CD14-positive monocyte (primary cell): ENCODE measurements at regions not wholly inside any gene's neighbourhood (a gene's known extent, or its start where the extent isn't known, plus 50 kb on each side); places are given as distances from the start of the nearest gene placed in this dataset.

ENCODE experiments used
- DNase-seq, 3 donors: peaks; one replicate each; pipeline ENCODE4 v3.0.0-alpha.2; 2011 to 2022
- H2AFZ ChIP-seq: 2 replicates; pipeline ENCODE4 v1.6.0; 2012; ENCODE audit warnings: mild to moderate bottlenecking, low read depth, low read length, inconsistent platforms; ENCODE audit not compliant: insufficient read depth, poor library complexity, severe bottlenecking
- H3K27ac ChIP-seq, 2 donors: 1 replicate in 1 of 2; 2 replicates in 1 of 2; pipeline ENCODE4 v1.5.1; 2012 to 2013; ENCODE audit warnings: low read length in 2 of 2, control low read depth in 1 of 2, inconsistent platforms in 1 of 2, low read depth in 1 of 2, mild to moderate bottlenecking in 1 of 2
- H3K27me3 ChIP-seq, 2 donors: one replicate each; pipeline versions ENCODE4 v1.6.0 to v1.6.1; 2011 to 2013; ENCODE audit warnings: low read length in 2 of 2; ENCODE audit not compliant: control insufficient read depth in 2 of 2, insufficient read depth in 2 of 2
- H3K36me3 ChIP-seq, 2 donors: replicated peaks in 1 of 2; 1 replicate in 1 of 2; 2 replicates in 1 of 2; pipeline versions ENCODE4 v1.5.1 to v1.6.1; 2012 to 2013; ENCODE audit warnings: low read length in 2 of 2, control low read depth in 1 of 2, inconsistent platforms in 1 of 2, mild to moderate bottlenecking in 1 of 2; ENCODE audit not compliant: insufficient read depth in 2 of 2, control insufficient read depth in 1 of 2
- H3K4me1 ChIP-seq, 2 donors: 1 replicate in 1 of 2; 2 replicates in 1 of 2; pipeline versions ENCODE4 v1.5.1 to v1.6.1; 2012 to 2013; ENCODE audit warnings: low read length in 2 of 2, control low read depth in 1 of 2, inconsistent platforms in 1 of 2, mild to moderate bottlenecking in 1 of 2, moderate library complexity in 1 of 2; ENCODE audit not compliant: insufficient read depth in 2 of 2, control insufficient read depth in 1 of 2
- H3K4me2 ChIP-seq: replicated peaks from 2 replicates; pipeline ENCODE3; 2012; ENCODE audit warnings: low read length, moderate library complexity, mild to moderate bottlenecking; ENCODE audit not compliant: poor library complexity, severe bottlenecking; ENCODE audit errors: extremely low read depth
- H3K4me3 ChIP-seq, 3 experiments: fragments of 200-600 bp in 1 of 3; sonication (generic) in 1 of 3; replicated peaks in 1 of 3; 1 replicate in 2 of 3; 2 replicates in 1 of 3; pipeline ENCODE4 v1.5.1; 2011 to 2013; ENCODE audit warnings: low read length in 3 of 3, mild to moderate bottlenecking in 3 of 3, control low read depth in 2 of 3, low read depth in 2 of 3, inconsistent platforms in 1 of 3, moderate library complexity in 1 of 3
- H3K79me2 ChIP-seq: 2 replicates; pipeline ENCODE4 v1.6.0; 2012; ENCODE audit warnings: mild to moderate bottlenecking, control low read depth, inconsistent platforms, low read length, moderate library complexity; ENCODE audit not compliant: insufficient read depth
- H3K9ac ChIP-seq: 2 replicates; pipeline ENCODE4 v1.6.0; 2017; ENCODE audit warnings: low read length, mild to moderate bottlenecking; ENCODE audit not compliant: insufficient read depth, poor library complexity, severe bottlenecking
- H3K9me3 ChIP-seq, 2 donors: replicated peaks in 1 of 2; 1 replicate in 1 of 2; 2 replicates in 1 of 2; pipeline versions ENCODE4 v1.5.1 to v1.6.1; 2012 to 2013; ENCODE audit warnings: low read length in 2 of 2, control low read depth in 1 of 2; ENCODE audit not compliant: control insufficient read depth in 1 of 2, insufficient read depth in 1 of 2
- H4K20me1 ChIP-seq: 2 replicates; pipeline ENCODE4 v1.6.0; 2012; ENCODE audit warnings: mild to moderate bottlenecking, low read length, control low read depth, moderate library complexity; ENCODE audit not compliant: insufficient read depth
- H3K27ac Mint-ChIP-seq, 7 donors: one replicate each; pipeline ENCODE4 v1.8.0; 2020; ENCODE audit warnings: mild to moderate bottlenecking in 7 of 7, mixed read lengths in 7 of 7, moderate library complexity in 6 of 7, inconsistent platforms in 2 of 7
- H3K27me3 Mint-ChIP-seq, 3 donors: one replicate each; pipeline ENCODE4 v1.8.0; 2021 to 2022; ENCODE audit warnings: low read depth in 3 of 3, mild to moderate bottlenecking in 3 of 3, mixed read lengths in 3 of 3, moderate library complexity in 3 of 3, inconsistent platforms in 1 of 3
- H3K36me3 Mint-ChIP-seq, 2 donors: one replicate each; pipeline ENCODE4 v1.8.0; 2020; ENCODE audit warnings: mixed read lengths in 2 of 2, inconsistent platforms in 1 of 2, mild to moderate bottlenecking in 1 of 2
- H3K4me1 Mint-ChIP-seq: one replicate; pipeline ENCODE4 v1.8.0; 2020; ENCODE audit warnings: mild to moderate bottlenecking, mixed read lengths
- H3K4me3 Mint-ChIP-seq, 2 donors: one replicate each; pipeline ENCODE4 v1.8.0; 2020; ENCODE audit warnings: mild to moderate bottlenecking in 2 of 2, mixed read lengths in 2 of 2, moderate library complexity in 1 of 2
- H3K9me3 Mint-ChIP-seq, 7 donors: one replicate each; pipeline ENCODE4 v1.8.0; 2020 to 2022; ENCODE audit warnings: mixed read lengths in 7 of 7, mild to moderate bottlenecking in 6 of 7, moderate library complexity in 6 of 7, inconsistent platforms in 2 of 7
- CTCF ChIP-seq: fragments of 200-600 bp; IDR thresholded peaks from one replicate; pipeline ENCODE4 v1.8.0; 2022; ENCODE audit warnings: antibody characterized with exemption, mild to moderate bottlenecking
- WGBS: methylation state at CpG from one replicate; pipeline ENCODE4 v1.1.5; 2013; ENCODE audit warnings: missing lambda C conversion rate; ENCODE audit not compliant: insufficient coverage; 5-methylcytosine and 5-hydroxymethylcytosine counted together
- intact Hi-C, 2 donors: fragments of 100-400 bp; cut with micrococcal nuclease; formaldehyde crosslinking; loops; one replicate each; pipeline versions ENCODE4 v1.15.0 to v1.15.1; 2023

DNA sequence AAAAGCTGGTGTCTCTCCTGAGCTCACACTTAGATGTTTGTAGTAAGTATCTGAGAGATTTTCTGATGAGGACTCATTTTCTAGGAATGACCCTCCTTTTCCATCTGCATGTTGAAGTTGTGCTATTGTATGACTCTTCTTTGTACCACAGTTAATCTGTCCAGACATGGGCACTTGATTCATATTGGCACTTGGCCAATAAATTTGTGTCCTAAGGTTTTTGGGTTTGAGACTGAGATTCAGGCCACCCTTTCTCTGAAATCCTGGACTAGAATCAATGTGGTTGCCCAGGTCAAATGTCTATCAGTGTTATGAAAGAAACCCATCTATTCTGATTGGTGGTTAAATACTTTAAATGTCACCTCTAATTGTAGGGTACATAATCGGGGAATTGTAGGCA is 869.0 kb downstream of the SH3BGRL start:
- Histone ChIP-seq H3K27ac (no peak overlapping the region), H3K4me3 (no peak overlapping the region), H3K9me3 (peaks cover 0 to 3% of the 10 kb centered on the region in 2 donors), H2AFZ (no peak overlapping the region), H3K36me3 (no peaks in the 10 kb centered on the region), H3K79me2 (no peaks in the 10 kb centered on the region), H3K9ac (no peak overlapping the region), H3K27me3 (no peaks in the 10 kb centered on the region), H3K4me1 (no peaks in the 10 kb centered on the region), H4K20me1 (no peaks in the 10 kb centered on the region), H3K4me2 (no peak overlapping the region)
- Mint-ChIP-seq H3K4me3 (no peak overlapping the region), H3K36me3 (no peaks in the 10 kb centered on the region), H3K27me3 (peaks cover 0 to 1% (median 0%) of the 10 kb centered on the region in 3 donors), H3K4me1 (no peaks in the 10 kb centered on the region), H3K9me3 (peaks cover 0 to 5% (median 0%) of the 10 kb centered on the region in 7 donors), H3K27ac (no peak overlapping the region)
- WGBS, result no CpG with 5 or more reads among the region's 1 CpG
- intact Hi-C loops, result no loop called here
- DNase-seq, result no peak
- TF ChIP-seq CTCF, result no peak

- Mint-ChIP-seq H3K27ac (no peak overlapping the region), H3K4me3 (no peak overlapping the region), H3K27me3 (no peaks in the 10 kb centered on the region), H3K9me3 (peaks cover 0 to 19% (median 3%) of the 10 kb centered on the region in 7 donors), H3K4me1 (no peaks in the 10 kb centered on the region), H3K36me3 (no peaks in the 10 kb centered on the region)
- Histone ChIP-seq H3K9ac (no peak overlapping the region), H2AFZ (no peak overlapping the region), H3K9me3 (peaks cover 4 to 9% of the 10 kb centered on the region in 2 donors), H3K36me3 (no peaks in the 10 kb centered on the region), H3K27me3 (no peaks in the 10 kb centered on the region), H3K4me1 (no peaks in the 10 kb centered on the region), H3K4me2 (no peak overlapping the region), H3K79me2 (no peaks in the 10 kb centered on the region), H3K4me3 (no peak overlapping the region), H4K20me1 (no peaks in the 10 kb centered on the region), H3K27ac (no peak overlapping the region)
- DNase-seq, result no peak
- intact Hi-C loops, result no loop called here
- WGBS, result no CpG with 5 or more reads among the region's 1 CpG
- TF ChIP-seq CTCF, result no peak
Measured at GRCh38 chrX:82081027-82081426, 879.1 kb downstream of the SH3BGRL start.
